GM18502 (cell line): ENCODE measurements at regions not wholly inside any gene's neighbourhood (a gene's known extent, or its start where the extent isn't known, plus 50 kb on each side); places are given as distances from the start of the nearest gene placed in this dataset.
A peak's percentile ranks its signal among the peaks of the same experiment; 100 is the strongest.
"Not testable (repeated sequence)": the region's sequence is repeated elsewhere in the genome, so short reads cannot be mapped to it uniquely, and the experiment has no call there.

Source experiments
- ATAC-seq: cut with Tn5 transposase; IDR thresholded peaks from one replicate; pipeline ENCODE4 v1.9.1; 2021; ENCODE audit warnings: mild to moderate bottlenecking; ENCODE audit not compliant: unreplicated experiment, poor library complexity

- no peak for ATAC-seq
Observed at GRCh38 chr2:215863687-215864086, 149.7 kb downstream of the MREG start.

GRCh38 chr2:215862351-215862771, 151.0 kb downstream of the MREG start:
- ATAC-seq, result no peak

GRCh38 chr2:215861607-215862350, 151.6 kb downstream of the MREG start:
- ATAC-seq, result no peak

- ATAC-seq, result no peak
Observed at GRCh38 chr2:215856080-215856479, 157.3 kb downstream of the MREG start.

GRCh38 chr2:215855308-215855707, 158.0 kb downstream of the MREG start:
- ATAC-seq, result not testable (repeated sequence)

GRCh38 chr2:215854008-215854407, 159.3 kb downstream of the MREG start:
- ATAC-seq, result no peak

GRCh38 chr2:215851696-215852095, 161.7 kb downstream of the MREG start:
- no peak for ATAC-seq

GRCh38 chr2:215851082-215851481, 162.3 kb downstream of the MREG start:
- no peak for ATAC-seq

- ATAC-seq, result no peak
Observed at GRCh38 chr2:215850380-215850779, 163.0 kb downstream of the MREG start.

- no peak for ATAC-seq
Observed at GRCh38 chr2:215849771-215850170, 163.6 kb downstream of the MREG start.

GRCh38 chr2:215848698-215849097, 164.7 kb downstream of the MREG start:
- no peak for ATAC-seq

- ATAC-seq, result no peak
Observed at GRCh38 chr2:215848146-215848545, 165.2 kb downstream of the MREG start.

- no peak for ATAC-seq
Observed at GRCh38 chr2:215847718-215848117, 165.6 kb downstream of the MREG start.

- ATAC-seq, result no peak
Observed at GRCh38 chr2:215847056-215847455, 166.3 kb downstream of the MREG start.

- ATAC-seq, result peak; percentile 86
Observed at GRCh38 chr2:215845839-215846586, 167.3 kb downstream of the MREG start.

- ATAC-seq, result no peak
Observed at GRCh38 chr2:215843579-215843978, 169.8 kb downstream of the MREG start.

- ATAC-seq, result peak; percentile 8
Observed at GRCh38 chr2:215841175-215841816, 172.1 kb downstream of the MREG start.

- ATAC-seq, result no peak
Observed at GRCh38 chr2:215839816-215840215, 173.5 kb downstream of the MREG start.

GRCh38 chr2:215839309-215839708, 174.0 kb downstream of the MREG start:
- ATAC-seq, result no peak

- no peak for ATAC-seq
Observed at GRCh38 chr2:215836881-215837280, 176.5 kb downstream of the MREG start.

GRCh38 chr2:215835657-215836056, 177.7 kb downstream of the MREG start:
- ATAC-seq, result no peak
